Left renal cortex interstitium (tissue), 4 donors: ENCODE measurements at regions not wholly inside any gene's neighbourhood (a gene's known extent, or its start where the extent isn't known, plus 50 kb on each side); places are given as distances from the start of the nearest gene placed in this dataset.
"Not testable (repeated sequence)": the region's sequence is repeated elsewhere in the genome, so short reads cannot be mapped to it uniquely, and the experiment has no call there.

Source experiments
- DNase-seq, 4 donors: peaks; one replicate each; pipeline ENCODE4 v3.0.0-alpha.2; 2013; ENCODE audit warnings: low read depth in 4 of 4, low spot score in 2 of 4, missing footprints in 1 of 4

- no peak for DNase-seq
These were observed 50.5 kb upstream of the PRNP start for GRCh38 chr20:4635781-4636180.

- DNase-seq, result no peak
These were observed 50.9 kb upstream of the PRNP start for GRCh38 chr20:4635342-4635741.

GRCh38 chr20:4633780-4634179 is 52.5 kb upstream of the PRNP start:
- no peak for DNase-seq

- DNase-seq, result no peak
These were observed 52.9 kb upstream of the PRNP start for GRCh38 chr20:4633379-4633778.

GRCh38 chr20:4632876-4633275 is 53.4 kb upstream of the PRNP start:
- DNase-seq, result no peak

- DNase-seq, result no peak
These were observed 60.0 kb upstream of the PRNP start for GRCh38 chr20:4626228-4626627.

- no peak for DNase-seq
These were observed 60.6 kb upstream of the PRNP start for GRCh38 chr20:4625687-4626086.

- not testable (repeated sequence) for DNase-seq
These were observed 61.5 kb upstream of the PRNP start for GRCh38 chr20:4624675-4625336.

- not testable (repeated sequence) for DNase-seq
These were observed 67.1 kb upstream of the PRNP start for GRCh38 chr20:4619144-4619543.

GRCh38 chr20:4617484-4617883 is 68.8 kb upstream of the PRNP start:
- no peak for DNase-seq

GRCh38 chr20:4617019-4617418 is 69.2 kb upstream of the PRNP start:
- DNase-seq, result no peak

- DNase-seq, result no peak
These were observed 72.3 kb upstream of the PRNP start for GRCh38 chr20:4613718-4614620.

GRCh38 chr20:4613184-4613583 is 73.1 kb upstream of the PRNP start:
- DNase-seq, result no peak

- no peak for DNase-seq
These were observed 75.4 kb upstream of the PRNP start for GRCh38 chr20:4610871-4611270.

- no peak for DNase-seq
These were observed 76.7 kb upstream of the PRNP start for GRCh38 chr20:4609511-4609910.

GRCh38 chr20:4608861-4609260 is 77.4 kb upstream of the PRNP start:
- no peak for DNase-seq

- peak in 3 of 4 donors; percentile 37 to 50 (median 47) for DNase-seq
These were observed 79.0 kb upstream of the PRNP start for GRCh38 chr20:4607287-4607713.

GRCh38 chr20:4606051-4606450 is 80.2 kb upstream of the PRNP start:
- no peak for DNase-seq

GRCh38 chr20:4605166-4605565 is 81.1 kb upstream of the PRNP start:
- no peak for DNase-seq

GRCh38 chr20:4604580-4604979 is 81.7 kb upstream of the PRNP start:
- no peak for DNase-seq

- no peak for DNase-seq
These were observed 82.5 kb upstream of the PRNP start for GRCh38 chr20:4603724-4604123.

GRCh38 chr20:4602297-4602631 is 84.0 kb upstream of the PRNP start:
- no peak for DNase-seq
